Erythroblast (primary cell): ENCODE measurements at regions not wholly inside any gene's neighbourhood (a gene's known extent, or its start where the extent isn't known, plus 50 kb on each side); places are given as distances from the start of the nearest gene placed in this dataset.

Experiments used
- DNase-seq, 2 experiments: peaks; one replicate each; lab custom pipeline; 2025; lab: John Stamatoyannopoulos, UW
- GATA1 ChIP-seq: IDR thresholded peaks from 2 replicates; pipeline ENCODE4 v1.6.1; 2011; ENCODE audit warnings: low read depth, mild to moderate bottlenecking, control low read depth, low read length, moderate library complexity
- POLR2A ChIP-seq: IDR thresholded peaks from 2 replicates; pipeline ENCODE4 v1.6.1; 2011; ENCODE audit warnings: mild to moderate bottlenecking, low read length

- no peak for TF ChIP-seq POLR2A
- TF ChIP-seq GATA1 = no peak
- no peak for DNase-seq
Measured at GRCh38 chr12:111037047-111037446, 116.7 kb upstream of the MYL2 start.

GRCh38 chr12:111035578-111036301 is 115.4 kb upstream of the MYL2 start:
- TF ChIP-seq GATA1 (no peak), POLR2A (no peak)

GRCh38 chr12:111034886-111035577 is 114.7 kb upstream of the MYL2 start:
- TF ChIP-seq GATA1 (no peak), POLR2A (no peak)
- no peak for DNase-seq

More at GRCh38 chr12:111035578-111036301, 115.4 kb upstream of the MYL2 start:
- no peak for DNase-seq

- DNase-seq = no peak
- TF ChIP-seq POLR2A = no peak
- no peak for TF ChIP-seq GATA1
Measured at GRCh38 chr12:111034083-111034885, 113.9 kb upstream of the MYL2 start, which contains the start of gene CUX2. Gene CUX2, plus strand, starts transcription at chr12:111034165.

- TF ChIP-seq POLR2A (no peak), GATA1 (no peak)
- peak in 1 of 2 experiments; percentile 2 for DNase-seq
Measured at GRCh38 chr12:111033281-111034082, 113.1 kb upstream of the MYL2 start.

GRCh38 chr12:111032591-111032919 is 112.2 kb upstream of the MYL2 start:
- TF ChIP-seq POLR2A (no peak), GATA1 (no peak)
- no peak for DNase-seq

GRCh38 chr12:111031916-111032590 is 111.7 kb upstream of the MYL2 start:
- TF ChIP-seq POLR2A = no peak
- TF ChIP-seq GATA1 = no peak
- no peak for DNase-seq

GRCh38 chr12:111030800-111031199 is 110.4 kb upstream of the MYL2 start:
- no peak for DNase-seq
- no peak for TF ChIP-seq POLR2A
- TF ChIP-seq GATA1 = no peak

- DNase-seq = no peak
- TF ChIP-seq GATA1 (no peak), POLR2A (no peak)
Measured at GRCh38 chr12:111029732-111030131, 109.4 kb upstream of the MYL2 start.

- DNase-seq = no peak
- TF ChIP-seq GATA1 = no peak
- no peak for TF ChIP-seq POLR2A
Measured at GRCh38 chr12:111029305-111029704, 108.9 kb upstream of the MYL2 start.

GRCh38 chr12:111028830-111029229 is 108.5 kb upstream of the MYL2 start:
- TF ChIP-seq POLR2A = no peak
- DNase-seq = no peak

- no peak for TF ChIP-seq GATA1
- TF ChIP-seq POLR2A = no peak
- DNase-seq = no peak
Measured at GRCh38 chr12:111027431-111027830, 107.1 kb upstream of the MYL2 start.
